ENCODE measurements at regions not wholly inside any gene's neighbourhood (a gene's known extent, or its start where the extent isn't known, plus 50 kb on each side); places are given as distances from the start of the nearest gene placed in this dataset.

- no peak overlapping the region for H3K27ac ChIP-seq
- no peaks in the 10 kb centered on the region for H3K9me3 ChIP-seq (ENCODE audit: low read depth)
- no peaks in the 10 kb centered on the region for H3K36me3 ChIP-seq
- no peaks in the 10 kb centered on the region for H3K4me1 ChIP-seq (ENCODE audit: low read depth)
- H3K4me3 ChIP-seq, result no peak overlapping the region
- no peaks in the 10 kb centered on the region for H3K27me3 ChIP-seq
- no peak for TF ChIP-seq CTCF (IDR thresholded peaks at IDR 0.05; ENCODE audit: low read depth, low read length)
- DNase-seq (ENCODE audit: low read depth in 1 of 2, low spot score in 1 of 2), result no peak
Measured at GRCh38 chr1:82240571-82240970, 439.8 kb downstream of the ADGRL2 start.

GRCh38 chr1:82230667-82231066, 429.9 kb downstream of the ADGRL2 start:
- Histone ChIP-seq H3K4me1 (ENCODE audit: low read depth) (peaks cover 8% of the 10 kb centered on the region), H3K36me3 (no peaks in the 10 kb centered on the region), H3K9me3 (ENCODE audit: low read depth) (no peaks in the 10 kb centered on the region), H3K27me3 (no peaks in the 10 kb centered on the region), H3K4me3 (no peak overlapping the region), H3K27ac (no peak overlapping the region)
- DNase-seq (ENCODE audit: low read depth in 1 of 2, low spot score in 1 of 2), result no peak
- no peak for TF ChIP-seq CTCF (IDR thresholded peaks at IDR 0.05; ENCODE audit: low read depth, low read length)

- H3K4me1 ChIP-seq (ENCODE audit: low read depth), result peaks cover 8% of the 10 kb centered on the region
- no peaks in the 10 kb centered on the region for H3K9me3 ChIP-seq (ENCODE audit: low read depth)
- no peaks in the 10 kb centered on the region for H3K27me3 ChIP-seq
- no peaks in the 10 kb centered on the region for H3K36me3 ChIP-seq
- H3K27ac ChIP-seq, result no peak overlapping the region
- no peak overlapping the region for H3K4me3 ChIP-seq
- peak in 1 of 2 donors; percentile 80 for DNase-seq (ENCODE audit: low read depth in 1 of 2, low spot score in 1 of 2)
- TF ChIP-seq CTCF (IDR thresholded peaks at IDR 0.05; ENCODE audit: low read depth, low read length), result no peak
Measured at GRCh38 chr1:82227306-82228095, 426.8 kb downstream of the ADGRL2 start.

GRCh38 chr1:82226186-82226505, 425.4 kb downstream of the ADGRL2 start:
- H3K27me3 ChIP-seq, result no peaks in the 10 kb centered on the region
- TF ChIP-seq CTCF (IDR thresholded peaks at IDR 0.05; ENCODE audit: low read depth, low read length), result no peak
- H3K4me1 ChIP-seq (ENCODE audit: low read depth), result peaks cover 8% of the 10 kb centered on the region
- DNase-seq (ENCODE audit: low read depth in 1 of 2, low spot score in 1 of 2), result peak in 1 of 2 donors; percentile 60
- H3K9me3 ChIP-seq (ENCODE audit: low read depth), result no peaks in the 10 kb centered on the region
- no peaks in the 10 kb centered on the region for H3K36me3 ChIP-seq
- no peak overlapping the region for H3K27ac ChIP-seq
- H3K4me3 ChIP-seq, result no peak overlapping the region

- no peak for TF ChIP-seq CTCF (IDR thresholded peaks at IDR 0.05; ENCODE audit: low read depth, low read length)
- DNase-seq (ENCODE audit: low read depth in 1 of 2, low spot score in 1 of 2), result peak in 1 of 2 donors; percentile 77
- Histone ChIP-seq H3K4me1 (ENCODE audit: low read depth) (peaks cover 8% of the 10 kb centered on the region), H3K27ac (no peak overlapping the region), H3K27me3 (no peaks in the 10 kb centered on the region), H3K4me3 (no peak overlapping the region), H3K36me3 (no peaks in the 10 kb centered on the region), H3K9me3 (ENCODE audit: low read depth) (no peaks in the 10 kb centered on the region)
Measured at GRCh38 chr1:82225421-82226185, 424.9 kb downstream of the ADGRL2 start.
